Tibial nerve (tissue), 4 donors: ENCODE measurements at regions not wholly inside any gene's neighbourhood (a gene's known extent, or its start where the extent isn't known, plus 50 kb on each side); places are given as distances from the start of the nearest gene placed in this dataset.

Experiments
- DNase-seq, 2 donors: peaks; one replicate each; pipeline ENCODE4 v3.0.0-alpha.2; 2019; ENCODE audit warnings: low spot score in 2 of 2
- H3K27ac ChIP-seq, 4 donors: fragments of 200-600 bp; sonication (generic) in 3 of 4; one replicate each; pipeline ENCODE4 v1.5.1; 2017 to 2019; ENCODE audit warnings: mild to moderate bottlenecking in 1 of 4
- H3K27me3 ChIP-seq, 2 donors: fragments of 200-600 bp; sonication (generic) in 1 of 2; one replicate each; pipeline versions ENCODE4 v1.5.1 to v1.6.0; 2017 to 2019
- H3K36me3 ChIP-seq, 3 donors: fragments of 200-600 bp; sonication (generic); one replicate each; pipeline ENCODE4 v1.5.1; 2018 to 2019
- H3K4me1 ChIP-seq, 4 donors: fragments of 200-600 bp; sonication (generic) in 3 of 4; one replicate each; pipeline ENCODE4 v1.5.1; 2017 to 2019
- H3K4me3 ChIP-seq, 4 donors: fragments of 200-600 bp; sonication (generic) in 3 of 4; one replicate each; pipeline ENCODE4 v1.5.1; 2017 to 2019; ENCODE audit warnings: mild to moderate bottlenecking in 1 of 4, moderate library complexity in 1 of 4
- H3K9me3 ChIP-seq, 4 donors: fragments of 200-600 bp; sonication (generic) in 3 of 4; one replicate each; pipeline ENCODE4 v1.5.1; 2017 to 2019
- CTCF ChIP-seq, 5 experiments: fragments of 200-600 bp in 3 of 5; fragments of 450-650 bp in 2 of 5; sonication (generic) in 3 of 5; IDR thresholded peaks; one replicate each; pipeline ENCODE4 v1.5.1; 2016 to 2019; ENCODE audit warnings: antibody characterized with exemption in 5 of 5, mild to moderate bottlenecking in 3 of 5, moderate library complexity in 2 of 5
- EP300 ChIP-seq, 2 donors: sonication (generic); formaldehyde crosslinking; IDR thresholded peaks; one replicate each; pipeline ENCODE4 v1.6.1; 2017; ENCODE audit warnings: antibody characterized with exemption in 2 of 2, mild to moderate bottlenecking in 1 of 2
- POLR2A ChIP-seq, 2 donors: fragments of 450-650 bp; IDR thresholded peaks; one replicate each; pipeline ENCODE4 v1.6.1; 2017; ENCODE audit warnings: antibody characterized with exemption in 2 of 2, mild to moderate bottlenecking in 2 of 2, moderate library complexity in 2 of 2
- WGBS, 2 donors: methylation state at CpG; one replicate each; pipeline ENCODE4 v1.1.5; 2018; 5-methylcytosine and 5-hydroxymethylcytosine counted together

- 77 to 80% methylated on average over 4 of the region's 4 CpGs for WGBS, 2 donors
- no peak for TF ChIP-seq CTCF (IDR thresholded peaks at IDR 0.05)
- no peak for TF ChIP-seq POLR2A (IDR thresholded peaks at IDR 0.05)
- no peak for TF ChIP-seq EP300 (IDR thresholded peaks at IDR 0.05)
- H3K4me1 ChIP-seq: no peaks in the 10 kb centered on the region
Measured at GRCh38 chr2:199136242-199136641, 321.5 kb downstream of the SATB2 start.

GRCh38 chr2:199131876-199132275, 325.9 kb downstream of the SATB2 start:
- WGBS, 2 donors: 38 to 51% methylated on average over 3 of the region's 3 CpGs
- DNase-seq: no peak
- Histone ChIP-seq H3K27me3 (no peaks in the 10 kb centered on the region), H3K27ac (no peak overlapping the region), H3K4me3 (no peak overlapping the region), H3K9me3 (no peaks in the 10 kb centered on the region), H3K36me3 (no peaks in the 10 kb centered on the region), H3K4me1 (no peaks in the 10 kb centered on the region)
- no peak for TF ChIP-seq EP300 (IDR thresholded peaks at IDR 0.05)
- TF ChIP-seq POLR2A (IDR thresholded peaks at IDR 0.05): no peak
- TF ChIP-seq CTCF (IDR thresholded peaks at IDR 0.05): no peak

More at GRCh38 chr2:199136242-199136641, 321.5 kb downstream of the SATB2 start:
- Histone ChIP-seq H3K36me3 (no peaks in the 10 kb centered on the region), H3K9me3 (peaks cover 0 to 10% (median 0%) of the 10 kb centered on the region in 4 donors), H3K27ac (no peak overlapping the region), H3K27me3 (no peaks in the 10 kb centered on the region), H3K4me3 (no peak overlapping the region)
- DNase-seq: no peak

GRCh38 chr2:199131136-199131655, 326.5 kb downstream of the SATB2 start:
- no peak for TF ChIP-seq CTCF (IDR thresholded peaks at IDR 0.05)
- TF ChIP-seq EP300 (IDR thresholded peaks at IDR 0.05): no peak
- no peak for TF ChIP-seq POLR2A (IDR thresholded peaks at IDR 0.05)
- no peak overlapping the region for H3K4me3 ChIP-seq
- no peaks in the 10 kb centered on the region for H3K27me3 ChIP-seq
- WGBS, 2 donors: 66 to 67% methylated on average over 5 of the region's 5 CpGs
- no peaks in the 10 kb centered on the region for H3K36me3 ChIP-seq
- no peak overlapping the region for H3K27ac ChIP-seq
- DNase-seq: no peak
- no peaks in the 10 kb centered on the region for H3K4me1 ChIP-seq
- no peaks in the 10 kb centered on the region for H3K9me3 ChIP-seq

- Histone ChIP-seq H3K4me3 (no peak overlapping the region), H3K36me3 (no peaks in the 10 kb centered on the region), H3K4me1 (no peaks in the 10 kb centered on the region), H3K27me3 (no peaks in the 10 kb centered on the region), H3K27ac (no peak overlapping the region), H3K9me3 (no peaks in the 10 kb centered on the region)
- no peak for TF ChIP-seq EP300 (IDR thresholded peaks at IDR 0.05)
- TF ChIP-seq CTCF (IDR thresholded peaks at IDR 0.05): no peak
- no peak for TF ChIP-seq POLR2A (IDR thresholded peaks at IDR 0.05)
- no peak for DNase-seq
- 47 to 54% methylated on average over 3 of the region's 3 CpGs for WGBS, 2 donors
Measured at GRCh38 chr2:199130501-199130900, 327.2 kb downstream of the SATB2 start.

- H3K9me3 ChIP-seq: no peaks in the 10 kb centered on the region
- no peak overlapping the region for H3K4me3 ChIP-seq
- TF ChIP-seq EP300 (IDR thresholded peaks at IDR 0.05) (no peak), CTCF (IDR thresholded peaks at IDR 0.05) (no peak), POLR2A (IDR thresholded peaks at IDR 0.05) (no peak)
- H3K36me3 ChIP-seq: no peaks in the 10 kb centered on the region
- H3K27me3 ChIP-seq: no peaks in the 10 kb centered on the region
- H3K4me1 ChIP-seq: no peaks in the 10 kb centered on the region
- no peak overlapping the region for H3K27ac ChIP-seq
- WGBS, 2 donors: 78 to 93% methylated on average over 3 of the region's 3 CpGs
- DNase-seq: no peak
Measured at GRCh38 chr2:199128476-199129229, 329.1 kb downstream of the SATB2 start.
